ENCODE measurements at regions not wholly inside any gene's neighbourhood (a gene's known extent, or its start where the extent isn't known, plus 50 kb on each side); places are given as distances from the start of the nearest gene placed in this dataset.

DNA sequence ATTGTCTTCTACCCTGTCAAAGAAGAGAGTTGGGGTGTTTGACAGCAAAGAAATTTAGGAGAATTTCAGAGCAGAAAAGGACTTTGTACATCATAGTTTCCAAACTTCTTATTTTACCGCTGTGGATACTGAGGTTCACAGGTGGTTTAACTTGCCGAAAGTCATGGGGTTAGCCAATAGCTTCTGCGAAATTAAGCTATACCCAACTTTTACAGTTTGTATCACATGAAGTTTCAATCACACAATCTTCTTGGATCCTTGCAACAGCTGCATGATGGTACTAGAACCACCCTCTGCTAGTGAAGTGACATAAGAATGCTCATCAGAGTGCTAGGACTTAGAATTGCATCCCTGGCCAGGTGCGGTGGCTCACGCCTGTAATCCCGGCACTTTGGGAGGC lies 345.5 kb downstream of the CD83 start (continued):
- TF ChIP-seq, protein P1, sequence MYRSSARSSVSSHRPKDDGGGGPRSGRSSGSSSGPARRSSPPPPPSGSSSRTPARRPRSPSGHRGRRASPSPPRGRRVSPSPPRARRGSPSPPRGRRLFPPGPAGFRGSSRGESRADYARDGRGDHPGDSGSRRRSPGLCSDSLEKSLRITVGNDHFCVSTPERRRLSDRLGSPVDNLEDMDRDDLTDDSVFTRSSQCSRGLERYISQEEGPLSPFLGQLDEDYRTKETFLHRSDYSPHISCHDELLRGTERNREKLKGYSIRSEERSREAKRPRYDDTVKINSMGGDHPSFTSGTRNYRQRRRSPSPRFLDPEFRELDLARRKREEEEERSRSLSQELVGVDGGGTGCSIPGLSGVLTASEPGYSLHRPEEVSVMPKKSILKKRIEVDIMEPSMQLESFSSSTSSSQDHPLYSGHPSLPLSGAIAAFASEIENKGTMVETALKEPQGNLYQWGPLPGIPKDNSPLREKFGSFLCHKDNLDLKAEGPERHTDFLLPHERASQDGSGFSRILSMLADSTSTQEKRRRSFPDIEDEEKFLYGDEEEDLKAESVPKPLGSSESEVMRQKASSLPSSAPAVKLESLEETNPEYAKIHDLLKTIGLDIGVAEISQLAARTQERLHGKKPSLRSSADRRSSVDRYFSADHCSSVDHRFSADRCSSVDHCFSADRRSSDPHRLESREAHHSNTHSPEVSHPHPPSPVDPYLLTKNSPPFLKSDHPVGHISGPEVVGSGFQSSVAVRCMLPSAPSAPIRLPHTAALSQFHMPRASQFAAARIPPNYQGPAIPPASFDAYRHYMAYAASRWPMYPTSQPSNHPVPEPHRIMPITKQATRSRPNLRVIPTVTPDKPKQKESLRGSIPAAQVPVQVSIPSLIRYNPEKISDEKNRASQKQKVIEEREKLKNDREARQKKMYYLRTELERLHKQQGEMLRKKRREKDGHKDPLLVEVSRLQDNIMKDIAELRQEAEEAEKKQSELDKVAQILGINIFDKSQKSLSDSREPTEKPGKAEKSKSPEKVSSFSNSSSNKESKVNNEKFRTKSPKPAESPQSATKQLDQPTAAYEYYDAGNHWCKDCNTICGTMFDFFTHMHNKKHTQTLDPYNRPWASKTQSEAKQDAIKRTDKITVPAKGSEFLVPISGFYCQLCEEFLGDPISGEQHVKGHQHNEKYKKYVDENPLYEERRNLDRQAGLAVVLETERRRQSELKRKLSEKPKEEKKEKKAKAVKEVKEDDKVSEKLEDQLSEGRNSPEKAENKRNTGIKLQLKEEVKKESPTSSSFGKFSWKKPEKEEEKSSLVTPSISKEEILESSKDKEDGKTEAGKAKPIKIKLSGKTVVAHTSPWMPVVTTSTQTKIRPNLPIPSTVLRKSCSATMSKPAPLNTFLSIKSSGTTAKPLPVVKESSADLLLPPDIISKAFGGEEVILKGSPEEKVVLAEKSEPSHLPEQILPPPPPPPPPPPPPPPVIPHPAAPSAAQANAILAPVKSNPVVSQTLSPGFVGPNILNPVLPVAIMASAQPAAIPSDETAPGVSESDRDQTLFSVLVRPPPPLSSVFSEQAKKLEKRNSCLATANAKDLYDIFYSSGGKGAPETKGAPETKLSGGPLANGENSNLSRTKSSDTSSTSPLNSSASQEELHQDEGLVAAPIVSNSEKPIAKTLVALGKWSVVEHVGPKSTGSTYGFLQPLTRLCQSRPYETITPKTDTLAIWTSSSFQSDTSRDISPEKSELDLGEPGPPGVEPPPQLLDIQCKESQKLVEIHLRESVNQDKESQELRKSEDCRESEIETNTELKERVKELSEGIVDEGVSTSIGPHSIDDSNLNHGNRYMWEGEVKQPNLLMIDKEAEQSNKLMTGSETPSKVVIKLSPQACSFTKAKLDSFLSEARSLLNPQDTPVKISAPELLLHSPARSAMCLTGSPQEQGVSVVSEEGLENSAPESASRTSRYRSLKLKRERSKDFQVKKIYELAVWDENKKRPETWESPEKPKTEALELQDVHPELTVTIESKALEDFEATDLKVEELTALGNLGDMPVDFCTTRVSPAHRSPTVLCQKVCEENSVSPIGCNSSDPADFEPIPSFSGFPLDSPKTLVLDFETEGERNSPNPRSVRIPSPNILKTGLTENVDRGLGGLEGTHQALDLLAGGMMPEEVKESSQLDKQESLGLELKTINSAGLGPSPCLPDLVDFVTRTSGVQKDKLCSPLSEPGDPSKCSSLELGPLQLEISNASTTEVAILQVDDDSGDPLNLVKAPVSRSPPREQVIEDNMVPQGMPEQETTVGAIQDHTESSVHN (CRISPR knock-in tag; IDR thresholded peaks at IDR 0.05): no peak
- TF ChIP-seq KLF16 (CRISPR knock-in tag; IDR thresholded peaks at IDR 0.05): no peak
- TF ChIP-seq, protein P2, sequence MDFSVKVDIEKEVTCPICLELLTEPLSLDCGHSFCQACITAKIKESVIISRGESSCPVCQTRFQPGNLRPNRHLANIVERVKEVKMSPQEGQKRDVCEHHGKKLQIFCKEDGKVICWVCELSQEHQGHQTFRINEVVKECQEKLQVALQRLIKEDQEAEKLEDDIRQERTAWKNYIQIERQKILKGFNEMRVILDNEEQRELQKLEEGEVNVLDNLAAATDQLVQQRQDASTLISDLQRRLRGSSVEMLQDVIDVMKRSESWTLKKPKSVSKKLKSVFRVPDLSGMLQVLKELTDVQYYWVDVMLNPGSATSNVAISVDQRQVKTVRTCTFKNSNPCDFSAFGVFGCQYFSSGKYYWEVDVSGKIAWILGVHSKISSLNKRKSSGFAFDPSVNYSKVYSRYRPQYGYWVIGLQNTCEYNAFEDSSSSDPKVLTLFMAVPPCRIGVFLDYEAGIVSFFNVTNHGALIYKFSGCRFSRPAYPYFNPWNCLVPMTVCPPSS (IDR thresholded peaks at IDR 0.05): no peak
- TF ChIP-seq, protein P3, sequence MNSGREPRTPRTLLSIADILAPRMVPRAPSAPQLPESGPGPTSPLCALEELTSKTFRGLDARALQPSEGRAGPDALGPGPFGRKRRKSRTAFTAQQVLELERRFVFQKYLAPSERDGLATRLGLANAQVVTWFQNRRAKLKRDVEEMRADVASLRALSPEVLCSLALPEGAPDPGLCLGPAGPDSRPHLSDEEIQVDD (CRISPR knock-in tag; IDR thresholded peaks at IDR 0.05; ENCODE audit: borderline replicate concordance): no peak

Data from HepG2 (cell line).